ENCODE measurements at regions not wholly inside any gene's neighbourhood (a gene's known extent, or its start where the extent isn't known, plus 50 kb on each side); places are given as distances from the start of the nearest gene placed in this dataset.
"Not testable (repeated sequence)": the region's sequence is repeated elsewhere in the genome, so short reads cannot be mapped to it uniquely, and the experiment has no call there.

GRCh38 chr4:62543002-62543401 lies 1342.9 kb downstream of the ADGRL3 start:
- no peak for DNase-seq (ENCODE audit: low read depth in 2 of 2)

GRCh38 chr4:62533573-62533972 lies 1333.4 kb downstream of the ADGRL3 start:
- DNase-seq (ENCODE audit: low read depth in 2 of 2) = no peak

- DNase-seq (ENCODE audit: low read depth in 2 of 2) = no peak
Observed at GRCh38 chr4:62531731-62532130, 1331.6 kb downstream of the ADGRL3 start.

- no peak for DNase-seq (ENCODE audit: low read depth in 2 of 2)
Observed at GRCh38 chr4:62531264-62531663, 1331.1 kb downstream of the ADGRL3 start.

GRCh38 chr4:62528874-62529273 lies 1328.7 kb downstream of the ADGRL3 start:
- DNase-seq (ENCODE audit: low read depth in 2 of 2) = no peak

- DNase-seq (ENCODE audit: low read depth in 2 of 2) = no peak
Observed at GRCh38 chr4:62526671-62527070, 1326.5 kb downstream of the ADGRL3 start.

- DNase-seq (ENCODE audit: low read depth in 2 of 2) = no peak
Observed at GRCh38 chr4:62523256-62523655, 1323.1 kb downstream of the ADGRL3 start.

GRCh38 chr4:62522273-62522672 lies 1322.1 kb downstream of the ADGRL3 start:
- DNase-seq (ENCODE audit: low read depth in 2 of 2) = no peak

- DNase-seq (ENCODE audit: low read depth in 2 of 2) = no peak
Observed at GRCh38 chr4:62517716-62518115, 1317.6 kb downstream of the ADGRL3 start.

- DNase-seq (ENCODE audit: low read depth in 2 of 2) = no peak
Observed at GRCh38 chr4:62513306-62513705, 1313.2 kb downstream of the ADGRL3 start.

GRCh38 chr4:62512271-62512670 lies 1312.1 kb downstream of the ADGRL3 start:
- no peak for DNase-seq (ENCODE audit: low read depth in 2 of 2)

GRCh38 chr4:62510228-62510627 lies 1310.1 kb downstream of the ADGRL3 start:
- no peak for DNase-seq (ENCODE audit: low read depth in 2 of 2)

GRCh38 chr4:62500296-62500695 lies 1300.2 kb downstream of the ADGRL3 start:
- no peak for DNase-seq (ENCODE audit: low read depth in 2 of 2)

GRCh38 chr4:62495032-62495431 lies 1294.9 kb downstream of the ADGRL3 start:
- DNase-seq (ENCODE audit: low read depth in 2 of 2) = no peak

GRCh38 chr4:62491756-62492155 lies 1291.6 kb downstream of the ADGRL3 start:
- DNase-seq (ENCODE audit: low read depth in 2 of 2) = not testable (repeated sequence)

GRCh38 chr4:62490635-62491034 lies 1290.5 kb downstream of the ADGRL3 start:
- no peak for DNase-seq (ENCODE audit: low read depth in 2 of 2)

GRCh38 chr4:62487016-62487415 lies 1286.9 kb downstream of the ADGRL3 start:
- DNase-seq (ENCODE audit: low read depth in 2 of 2) = no peak

- no peak for DNase-seq (ENCODE audit: low read depth in 2 of 2)
Observed at GRCh38 chr4:62484357-62484756, 1284.2 kb downstream of the ADGRL3 start.

- no peak for DNase-seq (ENCODE audit: low read depth in 2 of 2)
Observed at GRCh38 chr4:62482355-62482754, 1282.2 kb downstream of the ADGRL3 start.

GRCh38 chr4:62475596-62475995 lies 1275.5 kb downstream of the ADGRL3 start:
- DNase-seq (ENCODE audit: low read depth in 2 of 2) = no peak

GRCh38 chr4:62474802-62475201 lies 1274.7 kb downstream of the ADGRL3 start:
- no peak for DNase-seq (ENCODE audit: low read depth in 2 of 2)

- DNase-seq (ENCODE audit: low read depth in 2 of 2) = no peak
Observed at GRCh38 chr4:62471021-62471420, 1270.9 kb downstream of the ADGRL3 start.

GRCh38 chr4:62470421-62470983 lies 1270.4 kb downstream of the ADGRL3 start:
- no peak for DNase-seq (ENCODE audit: low read depth in 2 of 2)

- no peak for DNase-seq (ENCODE audit: low read depth in 2 of 2)
Observed at GRCh38 chr4:62470020-62470419, 1269.9 kb downstream of the ADGRL3 start.
